T-helper 2 cell (primary cell): ENCODE measurements at regions not wholly inside any gene's neighbourhood (a gene's known extent, or its start where the extent isn't known, plus 50 kb on each side); places are given as distances from the start of the nearest gene placed in this dataset.

Experiments
- DNase-seq, 5 experiments: peaks; one replicate each; pipeline versions ENCODE4 v3.0.0 to v3.0.0-alpha.2; 2012 to 2022

DNA sequence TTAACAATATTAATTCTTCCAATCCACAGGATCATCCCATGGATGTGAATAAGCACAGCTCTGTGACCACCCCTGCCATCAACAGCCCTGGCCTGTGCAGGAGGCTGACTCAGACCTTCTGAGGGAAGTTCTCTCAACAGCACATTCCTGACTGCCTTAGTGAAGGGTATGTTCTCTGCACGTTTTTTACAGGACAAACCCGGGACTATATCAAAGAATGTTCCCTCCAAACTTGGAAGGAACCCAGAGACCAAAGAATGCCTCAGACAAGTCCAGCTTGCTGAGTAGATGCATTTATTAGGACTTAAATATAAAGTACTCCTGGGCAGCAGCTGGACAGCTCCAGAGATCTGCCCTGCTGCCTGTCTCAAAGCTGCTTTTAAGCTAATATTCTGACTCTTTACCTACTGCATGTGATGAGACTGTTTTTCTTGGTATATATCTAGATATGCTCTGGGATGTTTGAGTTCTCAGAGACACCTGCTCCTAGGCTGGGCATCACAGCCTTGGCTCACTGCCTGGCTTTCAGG lies 1127.8 kb upstream of the PRKX start:
- no peak for DNase-seq

- DNase-seq, result no peak
Measured at GRCh38 chrX:4831574-4831973, 1118.1 kb upstream of the PRKX start.

- no peak for DNase-seq
Measured at GRCh38 chrX:4830880-4831557, 1117.6 kb upstream of the PRKX start.

GRCh38 chrX:4825550-4825949 lies 1112.1 kb upstream of the PRKX start:
- no peak for DNase-seq

GRCh38 chrX:4809571-4809970 lies 1096.1 kb upstream of the PRKX start:
- no peak for DNase-seq

GRCh38 chrX:4805502-4805901 lies 1092.1 kb upstream of the PRKX start:
- no peak for DNase-seq

- no peak for DNase-seq
Measured at GRCh38 chrX:4800756-4801155, 1087.3 kb upstream of the PRKX start.

DNA sequence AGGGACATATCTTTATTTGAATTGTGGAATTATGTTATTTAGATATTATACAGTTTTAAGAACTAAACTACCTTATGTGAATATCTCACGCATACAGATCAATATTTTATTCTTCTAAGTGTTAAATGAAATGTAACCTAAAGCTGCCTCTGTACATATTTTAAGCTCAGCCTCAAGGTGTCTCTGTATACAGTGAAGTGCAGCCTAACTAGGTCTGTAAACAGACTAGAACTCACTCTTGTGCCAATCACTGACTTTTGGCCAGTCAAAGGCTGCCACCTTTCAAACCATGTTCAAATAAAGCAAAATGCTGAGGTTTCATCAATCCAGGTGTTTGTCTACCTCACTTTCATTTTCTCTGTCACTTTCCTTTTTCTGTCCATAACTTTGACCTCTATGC lies 1074.5 kb upstream of the PRKX start:
- no peak for DNase-seq

DNA sequence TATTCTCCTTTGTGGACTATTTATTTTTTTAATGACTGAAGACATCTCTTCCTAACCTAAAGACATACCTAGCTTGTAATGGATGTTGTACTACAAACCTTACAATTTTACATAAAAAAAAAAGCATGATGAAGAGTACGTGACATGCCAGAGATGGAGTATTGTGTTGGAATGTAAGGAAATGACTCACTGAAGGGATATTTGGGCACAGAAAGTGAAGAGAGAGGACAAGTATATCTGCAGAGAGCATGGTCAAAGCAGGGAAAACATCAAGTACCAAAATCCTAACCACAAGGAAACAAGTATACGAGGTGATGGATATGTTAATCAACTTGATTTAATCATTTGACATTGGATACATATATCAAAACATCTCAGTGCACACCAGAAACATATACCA lies 1051.4 kb upstream of the PRKX start:
- no peak for DNase-seq

GRCh38 chrX:4762196-4762595 lies 1048.7 kb upstream of the PRKX start:
- DNase-seq, result no peak

DNA sequence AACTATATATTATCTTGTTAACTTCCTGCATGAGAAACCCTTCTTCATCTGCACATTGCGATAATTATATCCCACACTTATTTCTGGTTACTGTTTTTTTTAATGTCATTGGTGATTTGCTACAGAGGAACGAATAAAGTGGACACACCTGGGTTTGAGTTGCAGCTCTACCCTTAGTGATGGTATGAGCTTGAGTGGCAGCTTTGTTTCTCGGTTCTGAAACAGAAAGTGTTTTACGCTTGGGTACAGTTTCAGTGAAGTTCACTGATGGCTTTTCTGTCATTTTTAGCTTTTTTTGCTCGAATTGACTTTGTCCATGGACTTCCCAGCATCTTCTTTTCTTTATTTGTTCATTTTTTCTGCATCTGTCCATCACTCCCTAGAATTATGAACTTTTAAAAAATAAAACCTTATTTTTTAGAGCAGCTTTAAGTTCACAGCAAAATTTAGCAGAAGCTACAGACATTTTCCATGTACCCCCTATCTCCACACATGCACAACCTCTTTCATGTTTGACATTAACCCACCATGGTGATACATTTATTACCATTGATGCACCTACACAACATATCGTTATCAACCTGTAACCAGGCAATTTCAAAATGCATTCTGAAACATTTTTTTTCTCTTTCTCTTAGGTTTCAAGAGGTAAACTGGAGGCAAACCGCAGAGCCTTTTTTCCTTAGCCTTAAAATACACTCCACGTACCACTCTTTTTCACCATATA lies 1041.6 kb upstream of the PRKX start:
- peak in 1 of 5 experiments; percentile 0 for DNase-seq

GRCh38 chrX:4741024-4741423 lies 1027.6 kb upstream of the PRKX start:
- no peak for DNase-seq

DNA sequence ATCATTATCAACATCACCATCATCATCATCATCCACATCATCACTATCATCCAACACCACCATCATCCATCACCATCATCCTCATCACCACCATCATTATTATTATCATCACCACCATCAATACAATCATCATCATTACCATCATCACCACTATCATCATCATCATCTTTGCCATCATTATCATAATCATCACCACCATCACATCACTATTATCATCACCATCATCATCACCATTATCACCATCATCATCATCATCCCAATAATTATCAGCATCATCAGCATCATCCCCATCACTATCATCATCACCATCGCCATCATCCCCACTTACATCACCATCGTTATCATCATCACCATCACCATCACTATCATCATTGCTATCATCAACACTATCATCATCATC lies 1021.9 kb upstream of the PRKX start:
- no peak for DNase-seq

DNA sequence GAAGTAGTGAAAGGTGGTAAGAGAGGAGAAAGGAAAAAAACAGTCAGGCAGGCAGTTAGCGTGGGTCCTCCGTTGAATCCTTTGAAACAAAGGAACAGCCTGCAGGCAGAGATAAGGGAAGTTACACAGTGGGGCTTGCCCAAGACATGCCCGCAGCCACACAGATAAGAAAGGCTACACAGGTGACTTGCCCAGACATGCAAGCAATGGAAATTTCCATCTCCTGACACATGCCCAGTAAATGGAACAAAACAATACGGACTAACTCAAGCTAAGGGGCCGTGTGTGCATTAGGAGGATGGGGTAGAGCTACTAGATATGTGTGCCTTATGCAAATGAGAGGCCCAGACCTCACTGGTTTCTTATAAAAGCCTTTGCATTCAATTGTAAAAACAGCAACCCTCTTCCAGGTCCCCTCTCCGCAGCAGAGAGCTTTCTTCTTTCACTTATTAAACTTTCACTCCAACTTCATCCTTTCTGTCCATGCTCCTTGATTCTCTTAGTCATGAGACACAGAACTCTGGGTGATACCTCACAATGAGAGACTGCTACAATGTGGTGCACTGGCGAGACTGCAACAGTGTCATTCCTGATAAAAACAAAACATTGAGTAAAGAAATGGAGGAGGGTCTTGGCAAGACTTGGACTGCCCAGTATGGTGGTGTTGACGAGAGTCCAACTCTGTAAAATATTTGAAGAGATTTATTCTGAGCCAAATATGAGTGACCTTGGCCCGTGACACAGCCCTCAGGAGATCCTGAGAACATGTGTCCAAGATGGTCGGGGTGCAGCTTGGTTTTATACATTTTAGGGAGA lies 997.4 kb upstream of the PRKX start:
- peak in 1 of 5 experiments; percentile 63 for DNase-seq

DNA sequence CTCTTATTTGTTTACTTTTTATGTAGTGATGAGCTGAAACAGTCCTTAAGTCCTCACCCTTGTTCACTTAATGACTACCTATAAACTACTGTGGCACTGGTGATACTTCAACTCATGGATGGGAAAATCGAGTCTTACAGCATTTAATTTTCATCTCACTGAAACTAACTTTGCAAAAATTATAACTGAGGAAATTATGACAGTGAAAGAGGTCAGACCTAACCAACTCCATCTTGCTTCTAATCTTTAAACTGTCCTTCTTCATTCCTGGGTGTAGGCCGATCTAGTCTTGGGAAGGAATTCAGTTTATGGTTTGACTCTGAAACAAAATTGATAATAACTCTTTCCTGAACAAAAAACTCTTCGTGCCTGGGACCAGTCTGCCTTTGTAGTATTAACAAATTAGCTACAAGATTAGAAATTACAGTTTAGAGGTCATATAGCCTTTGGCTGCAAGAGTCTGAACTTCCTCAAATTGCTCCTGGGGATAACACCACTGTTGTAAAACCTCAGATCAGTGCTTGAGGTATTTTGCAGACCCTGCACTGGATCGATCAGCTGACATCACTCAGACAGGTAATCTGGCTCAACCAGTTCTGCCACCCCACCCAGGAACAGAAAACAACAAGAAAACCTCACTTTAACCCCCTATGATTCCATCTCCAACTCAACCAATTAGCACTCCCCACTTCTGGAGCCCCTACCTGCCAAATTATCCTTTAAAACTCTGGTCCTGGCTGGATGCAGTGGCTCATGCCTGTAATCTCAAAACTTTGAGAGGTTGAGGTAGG lies 995.7 kb upstream of the PRKX start:
- no peak for DNase-seq

- no peak for DNase-seq
Measured at GRCh38 chrX:4706961-4707360, 993.5 kb upstream of the PRKX start.

GRCh38 chrX:4690521-4690920 lies 977.1 kb upstream of the PRKX start:
- DNase-seq, result no peak

DNA sequence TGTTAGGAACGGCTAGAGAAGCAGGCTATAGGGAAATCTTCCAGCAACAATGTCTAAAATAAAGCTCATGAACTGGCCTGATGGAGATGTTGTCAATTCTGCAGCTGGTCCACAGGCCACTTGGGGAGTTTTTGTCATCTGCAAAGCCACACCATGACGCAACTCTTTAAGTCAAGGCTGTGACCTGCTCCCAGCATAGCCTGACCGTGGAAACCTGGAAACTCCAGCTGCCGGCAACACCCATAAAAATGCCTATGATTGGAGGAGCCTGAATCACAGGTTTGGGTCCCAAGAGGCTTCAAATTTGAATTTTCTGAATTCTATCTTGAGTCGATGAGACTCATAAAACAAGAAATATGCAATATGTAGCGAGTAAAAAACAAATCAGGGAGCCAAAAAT lies 969.2 kb upstream of the PRKX start:
- no peak for DNase-seq

DNA sequence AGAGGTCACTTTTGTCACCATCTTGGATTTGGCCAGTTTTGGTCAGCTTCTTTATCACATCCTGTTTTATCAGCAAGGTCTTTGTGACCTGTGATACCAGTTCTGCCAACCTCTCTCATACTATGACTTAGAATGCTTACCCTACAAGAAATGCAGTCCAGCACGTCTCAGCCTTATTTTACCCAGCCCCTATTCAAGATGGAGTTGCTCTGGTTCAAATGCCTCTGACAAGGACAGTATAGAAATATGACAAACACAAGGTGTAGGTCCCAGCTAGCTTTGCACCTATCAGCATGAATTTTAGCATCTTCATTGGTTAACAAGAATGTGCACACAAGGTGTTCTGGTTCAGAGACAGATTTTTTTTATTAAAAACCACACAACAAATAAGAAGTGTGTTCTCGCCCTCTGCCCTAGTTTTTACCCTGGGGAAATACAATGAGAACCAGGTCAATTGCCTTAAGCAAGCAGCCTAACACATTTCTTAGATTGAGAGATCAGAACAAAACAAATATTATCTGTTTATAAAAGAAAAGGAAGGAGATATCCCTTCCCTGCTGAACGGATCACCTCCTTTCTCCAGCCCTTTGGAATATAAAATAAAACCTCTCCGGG lies 962.3 kb upstream of the PRKX start:
- no peak for DNase-seq

GRCh38 chrX:4674028-4674782 lies 960.8 kb upstream of the PRKX start:
- no peak for DNase-seq

- DNase-seq, result no peak
Measured at GRCh38 chrX:4671344-4671743, 957.9 kb upstream of the PRKX start.
